ENCODE measurements at regions not wholly inside any gene's neighbourhood (a gene's known extent, or its start where the extent isn't known, plus 50 kb on each side); places are given as distances from the start of the nearest gene placed in this dataset.

GRCh38 chr1:34328281-34328799 is 151.6 kb downstream of the C1orf94 start:
- no peak for DNase-seq (ENCODE audit: extremely low read depth in 1 of 2, low read depth in 1 of 2)

GRCh38 chr1:34330061-34330460 is 153.4 kb downstream of the C1orf94 start:
- no peak for DNase-seq (ENCODE audit: extremely low read depth in 1 of 2, low read depth in 1 of 2)

- no peak for DNase-seq (ENCODE audit: extremely low read depth in 1 of 2, low read depth in 1 of 2)
Observed at GRCh38 chr1:34331020-34331926, 154.6 kb downstream of the C1orf94 start.

GRCh38 chr1:34332996-34333395 is 156.3 kb downstream of the C1orf94 start:
- DNase-seq (ENCODE audit: extremely low read depth in 1 of 2, low read depth in 1 of 2), result no peak

- DNase-seq (ENCODE audit: extremely low read depth in 1 of 2, low read depth in 1 of 2), result no peak
Observed at GRCh38 chr1:34338871-34339270, 162.2 kb downstream of the C1orf94 start.

GRCh38 chr1:34341896-34342295 is 165.2 kb downstream of the C1orf94 start:
- no peak for DNase-seq (ENCODE audit: extremely low read depth in 1 of 2, low read depth in 1 of 2)

GRCh38 chr1:34342334-34342733 is 165.6 kb downstream of the C1orf94 start:
- no peak for DNase-seq (ENCODE audit: extremely low read depth in 1 of 2, low read depth in 1 of 2)

GRCh38 chr1:34346128-34346527 is 169.4 kb downstream of the C1orf94 start:
- DNase-seq (ENCODE audit: extremely low read depth in 1 of 2, low read depth in 1 of 2), result no peak

- DNase-seq (ENCODE audit: extremely low read depth in 1 of 2, low read depth in 1 of 2), result no peak
Observed at GRCh38 chr1:34353409-34353808, 176.7 kb downstream of the C1orf94 start.

GRCh38 chr1:34354367-34354766 is 177.7 kb downstream of the C1orf94 start:
- no peak for DNase-seq (ENCODE audit: extremely low read depth in 1 of 2, low read depth in 1 of 2)

- DNase-seq (ENCODE audit: extremely low read depth in 1 of 2, low read depth in 1 of 2), result no peak
Observed at GRCh38 chr1:34356853-34357252, 180.1 kb downstream of the C1orf94 start.

GRCh38 chr1:34358636-34359035 is 181.9 kb downstream of the C1orf94 start:
- DNase-seq (ENCODE audit: extremely low read depth in 1 of 2, low read depth in 1 of 2), result no peak

- no peak for DNase-seq (ENCODE audit: extremely low read depth in 1 of 2, low read depth in 1 of 2)
Observed at GRCh38 chr1:34359411-34359810, 182.7 kb downstream of the C1orf94 start.

- DNase-seq (ENCODE audit: extremely low read depth in 1 of 2, low read depth in 1 of 2), result no peak
Observed at GRCh38 chr1:34360574-34360973, 183.9 kb downstream of the C1orf94 start.

GRCh38 chr1:34361121-34361520 is 184.4 kb downstream of the C1orf94 start:
- no peak for DNase-seq (ENCODE audit: extremely low read depth in 1 of 2, low read depth in 1 of 2)

GRCh38 chr1:34361781-34362357 is 185.2 kb downstream of the C1orf94 start:
- no peak for DNase-seq (ENCODE audit: extremely low read depth in 1 of 2, low read depth in 1 of 2)

- no peak for DNase-seq (ENCODE audit: extremely low read depth in 1 of 2, low read depth in 1 of 2)
Observed at GRCh38 chr1:34362949-34363348, 186.2 kb downstream of the C1orf94 start.

- no peak for DNase-seq (ENCODE audit: extremely low read depth in 1 of 2, low read depth in 1 of 2)
Observed at GRCh38 chr1:34363447-34363846, 186.7 kb downstream of the C1orf94 start.

GRCh38 chr1:34363915-34364314 is 187.2 kb downstream of the C1orf94 start:
- DNase-seq (ENCODE audit: extremely low read depth in 1 of 2, low read depth in 1 of 2), result no peak

GRCh38 chr1:34364376-34364775 is 187.7 kb downstream of the C1orf94 start:
- no peak for DNase-seq (ENCODE audit: extremely low read depth in 1 of 2, low read depth in 1 of 2)

GRCh38 chr1:34365295-34365694 is 188.6 kb downstream of the C1orf94 start:
- no peak for DNase-seq (ENCODE audit: extremely low read depth in 1 of 2, low read depth in 1 of 2)

Data from activated CD8-positive, alpha-beta memory T cell treated with anti-CD3 and anti-CD28 coated beads for 1 hour (primary cell).